ENCODE measurements at regions not wholly inside any gene's neighbourhood (a gene's known extent, or its start where the extent isn't known, plus 50 kb on each side); places are given as distances from the start of the nearest gene placed in this dataset.

- no peak for DNase-seq
- 39 to 47% methylated on average over 2 of the region's 2 CpGs for WGBS, 2 donors
- ATAC-seq, result no peak
- H3K36me3 ChIP-seq, result no peaks in the 10 kb centered on the region
- FAIRE-seq, result no peak
- TF ChIP-seq CTCF (IDR thresholded peaks at IDR 0.05), result no peak
- H3K27me3 ChIP-seq, result no peaks in the 10 kb centered on the region
- H3K27ac ChIP-seq, result no peak overlapping the region
- intact Hi-C loops (cut with DNase I), result no loop called here
- no peaks in the 10 kb centered on the region for H3K4me1 ChIP-seq
- no peaks in the 10 kb centered on the region for H3K9me3 ChIP-seq
- no peak overlapping the region for H3K4me3 ChIP-seq
These were observed 205.5 kb upstream of the SOX21 start for GRCh38 chr13:94917824-94918223.

GRCh38 chr13:94914895-94915294, 202.6 kb upstream of the SOX21 start:
- no peaks in the 10 kb centered on the region for H3K36me3 ChIP-seq
- no peak for DNase-seq
- H3K27me3 ChIP-seq, result no peaks in the 10 kb centered on the region
- no peak for TF ChIP-seq CTCF (IDR thresholded peaks at IDR 0.05)
- intact Hi-C loops (cut with DNase I), result no loop called here
- no peak overlapping the region for H3K4me3 ChIP-seq
- WGBS, 2 donors, result 22 to 41% methylated on average over 1 of the region's 1 CpG
- no peak for FAIRE-seq
- no peaks in the 10 kb centered on the region for H3K9me3 ChIP-seq
- no peaks in the 10 kb centered on the region for H3K4me1 ChIP-seq
- H3K27ac ChIP-seq, result no peak overlapping the region
- no peak for ATAC-seq

GRCh38 chr13:94906605-94907004, 194.3 kb upstream of the SOX21 start:
- Histone ChIP-seq H3K4me3 (no peak overlapping the region), H3K27me3 (no peaks in the 10 kb centered on the region), H3K4me1 (no peaks in the 10 kb centered on the region), H3K9me3 (no peaks in the 10 kb centered on the region), H3K27ac (no peak overlapping the region), H3K36me3 (no peaks in the 10 kb centered on the region)
- DNase-seq (no peak), ATAC-seq (no peak), FAIRE-seq (no peak)
- intact Hi-C loops (cut with DNase I), result no loop called here
- WGBS, 2 donors, result 72 to 82% methylated on average over 2 of the region's 2 CpGs
- no peak for TF ChIP-seq CTCF (IDR thresholded peaks at IDR 0.05)

- no peak for ATAC-seq
- no peaks in the 10 kb centered on the region for H3K9me3 ChIP-seq
These were observed 190.5 kb upstream of the SOX21 start for GRCh38 chr13:94902722-94903407.

More at GRCh38 chr13:94902722-94903407, 190.5 kb upstream of the SOX21 start:
- DNase-seq (no peak), FAIRE-seq (no peak)
- Histone ChIP-seq H3K36me3 (no peaks in the 10 kb centered on the region), H3K27ac (no peak overlapping the region), H3K4me1 (no peaks in the 10 kb centered on the region), H3K27me3 (no peaks in the 10 kb centered on the region), H3K4me3 (no peak overlapping the region)
- no peak for TF ChIP-seq CTCF (IDR thresholded peaks at IDR 0.05)
- intact Hi-C loops (cut with DNase I), result no loop called here
- WGBS, 2 donors, result 63 to 92% methylated on average over 4 of the region's 4 CpGs
